D721Med (cell line): ENCODE measurements at regions not wholly inside any gene's neighbourhood (a gene's known extent, or its start where the extent isn't known, plus 50 kb on each side); places are given as distances from the start of the nearest gene placed in this dataset.
"Not testable (repeated sequence)": the region's sequence is repeated elsewhere in the genome, so short reads cannot be mapped to it uniquely, and the experiment has no call there.

ENCODE experiments used
- DNase-seq: peaks from one replicate; pipeline ENCODE4 v3.0.0; 2011; ENCODE audit warnings: low spot score; ENCODE audit not compliant: insufficient read length
- FAIRE-seq: peaks from 2 replicates; lab custom pipeline; 2011; peaks lifted over from hg19 to GRCh38; lab: Jason Lieb, UNC
- TF ChIP-seq, protein P1 (sequence below): IDR thresholded peaks from 2 replicates; pipeline ENCODE4 v1.5.1; 2012; ENCODE audit warnings: mild to moderate bottlenecking, control low read depth; ENCODE audit not compliant: insufficient read depth; ENCODE audit errors: missing control alignments

DNA sequence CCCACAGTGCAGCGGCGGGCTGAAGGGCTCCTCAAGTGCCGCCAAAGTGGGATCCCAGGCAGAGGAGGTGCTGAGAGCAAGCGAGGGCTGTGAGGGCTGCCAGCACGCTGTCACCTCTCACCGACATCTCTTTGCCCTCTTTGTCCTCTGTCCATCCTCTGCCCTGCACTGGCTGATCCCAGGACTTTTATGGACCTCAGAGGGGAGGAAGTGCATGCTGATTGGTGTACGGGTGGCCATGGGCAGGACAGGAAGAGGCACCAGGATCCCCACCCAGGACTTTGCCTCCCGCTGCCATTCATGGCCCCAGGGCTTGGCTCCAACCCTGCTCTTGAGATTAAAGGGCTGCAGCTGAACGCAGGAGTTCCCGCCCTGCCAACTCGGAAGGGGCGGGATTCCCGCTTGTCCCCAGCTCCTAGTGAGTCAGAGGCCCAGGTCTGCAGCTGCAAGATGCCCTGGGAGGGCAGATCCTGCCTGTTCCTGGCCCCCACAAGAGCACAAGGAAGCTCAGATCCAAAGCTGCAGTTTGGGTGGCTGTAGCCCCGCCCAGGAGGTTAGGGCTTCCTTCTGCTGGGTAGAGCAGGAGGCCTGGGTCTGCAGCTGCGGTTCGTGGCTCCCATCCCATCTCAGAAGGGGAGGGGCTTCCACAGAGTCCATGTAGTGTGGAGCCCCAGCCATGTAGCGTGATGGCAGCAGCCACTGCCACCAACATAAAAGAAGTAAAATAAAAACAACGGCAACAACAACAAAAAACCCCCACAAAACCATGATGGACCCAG lies 1716.7 kb downstream of the SLITRK1 start:
- TF ChIP-seq, protein P1, sequence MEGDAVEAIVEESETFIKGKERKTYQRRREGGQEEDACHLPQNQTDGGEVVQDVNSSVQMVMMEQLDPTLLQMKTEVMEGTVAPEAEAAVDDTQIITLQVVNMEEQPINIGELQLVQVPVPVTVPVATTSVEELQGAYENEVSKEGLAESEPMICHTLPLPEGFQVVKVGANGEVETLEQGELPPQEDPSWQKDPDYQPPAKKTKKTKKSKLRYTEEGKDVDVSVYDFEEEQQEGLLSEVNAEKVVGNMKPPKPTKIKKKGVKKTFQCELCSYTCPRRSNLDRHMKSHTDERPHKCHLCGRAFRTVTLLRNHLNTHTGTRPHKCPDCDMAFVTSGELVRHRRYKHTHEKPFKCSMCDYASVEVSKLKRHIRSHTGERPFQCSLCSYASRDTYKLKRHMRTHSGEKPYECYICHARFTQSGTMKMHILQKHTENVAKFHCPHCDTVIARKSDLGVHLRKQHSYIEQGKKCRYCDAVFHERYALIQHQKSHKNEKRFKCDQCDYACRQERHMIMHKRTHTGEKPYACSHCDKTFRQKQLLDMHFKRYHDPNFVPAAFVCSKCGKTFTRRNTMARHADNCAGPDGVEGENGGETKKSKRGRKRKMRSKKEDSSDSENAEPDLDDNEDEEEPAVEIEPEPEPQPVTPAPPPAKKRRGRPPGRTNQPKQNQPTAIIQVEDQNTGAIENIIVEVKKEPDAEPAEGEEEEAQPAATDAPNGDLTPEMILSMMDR: no peak
- no peak for DNase-seq
- FAIRE-seq: no peak

DNA sequence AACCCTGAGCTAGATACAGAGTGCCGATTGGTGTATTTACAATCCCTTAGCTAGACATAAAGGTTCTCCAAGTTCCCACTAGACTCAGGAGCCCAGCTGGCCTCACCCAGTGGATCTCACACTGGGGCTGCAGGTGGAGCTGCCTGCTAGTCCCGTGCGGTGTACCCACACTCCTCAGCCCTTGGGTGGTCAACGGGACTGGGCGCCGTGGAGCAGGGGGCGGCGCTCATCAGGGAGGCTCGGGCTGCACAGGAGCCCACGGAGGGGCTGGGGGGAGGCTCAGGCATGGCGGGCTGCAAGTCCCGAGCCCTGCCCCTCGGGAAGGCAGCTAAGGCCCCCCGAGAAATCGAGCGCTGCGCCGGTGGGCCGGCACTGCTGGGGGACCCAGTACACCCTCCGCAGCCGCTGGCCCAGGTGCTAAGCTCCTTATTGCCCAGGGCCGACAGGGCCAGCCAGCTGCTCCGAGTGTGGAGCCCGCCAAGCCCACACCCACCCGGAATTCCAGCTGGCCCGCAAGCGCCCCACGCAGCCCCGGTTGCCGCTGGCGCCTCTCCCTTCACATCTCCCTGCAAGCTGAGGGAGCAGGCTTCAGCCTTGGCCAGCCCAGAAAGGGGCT lies 1717.4 kb downstream of the SLITRK1 start:
- not testable (repeated sequence) for DNase-seq, FAIRE-seq

DNA sequence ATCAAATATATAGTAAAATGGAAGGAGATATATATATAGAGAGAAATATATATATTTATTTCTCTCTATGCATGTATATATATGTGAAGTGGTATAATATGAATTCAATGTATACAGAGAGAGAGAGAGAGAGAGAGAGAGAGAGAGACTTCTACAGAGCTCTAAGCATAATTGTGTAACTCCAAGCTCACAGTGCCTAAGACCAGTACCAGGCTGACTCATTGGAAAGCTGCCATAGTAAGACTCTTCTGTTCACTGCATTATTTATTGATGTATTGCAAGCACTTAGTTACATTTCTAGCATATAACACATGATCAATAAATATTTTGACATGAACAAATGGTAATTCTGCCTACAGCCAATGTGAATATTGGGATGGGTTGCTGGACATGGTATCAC lies 1734.7 kb downstream of the SLITRK1 start:
- FAIRE-seq (no peak), DNase-seq (no peak)
- TF ChIP-seq, protein P1: no peak

DNA sequence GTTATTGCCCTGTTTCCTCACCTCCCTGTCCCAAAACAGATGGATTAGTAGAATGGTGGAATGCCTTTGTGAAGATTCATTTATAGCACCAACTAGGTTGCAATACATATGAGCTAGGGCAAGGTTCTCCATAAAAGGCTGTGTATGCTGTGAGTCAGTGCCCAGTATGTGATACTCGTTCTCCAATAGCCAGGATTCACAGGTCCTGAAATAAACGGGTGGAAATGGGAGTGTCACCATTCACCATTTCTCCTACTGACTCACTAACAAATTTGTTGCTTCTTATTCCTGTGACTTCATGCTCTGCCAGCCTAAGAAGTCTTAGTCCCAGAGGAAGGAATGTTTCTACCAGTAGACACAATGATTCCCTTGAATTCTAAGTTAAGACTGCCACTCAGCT lies 1745.4 kb downstream of the SLITRK1 start:
- FAIRE-seq (no peak), DNase-seq (no peak)
- TF ChIP-seq, protein P1: no peak

DNA sequence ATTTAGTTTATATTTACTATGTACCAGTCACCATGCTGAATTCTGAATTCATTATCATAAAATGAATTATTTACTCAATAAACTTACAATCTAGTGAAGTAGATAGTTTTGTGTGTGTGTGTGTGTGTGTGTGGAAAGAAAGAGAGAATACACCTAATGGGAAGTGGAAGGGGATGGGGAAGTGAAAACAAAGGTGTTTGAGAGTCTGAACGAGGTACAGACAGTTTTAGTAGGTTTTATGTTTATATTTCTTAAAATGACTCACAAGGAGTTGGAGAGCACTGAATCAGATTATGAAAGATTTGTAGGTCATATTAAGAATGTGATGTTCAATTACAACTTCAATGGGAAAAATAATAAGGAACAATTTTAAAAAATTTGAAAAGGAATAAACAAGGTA lies 1753.0 kb downstream of the SLITRK1 start:
- FAIRE-seq (no peak), DNase-seq (no peak)
- TF ChIP-seq, protein P1: no peak

DNA sequence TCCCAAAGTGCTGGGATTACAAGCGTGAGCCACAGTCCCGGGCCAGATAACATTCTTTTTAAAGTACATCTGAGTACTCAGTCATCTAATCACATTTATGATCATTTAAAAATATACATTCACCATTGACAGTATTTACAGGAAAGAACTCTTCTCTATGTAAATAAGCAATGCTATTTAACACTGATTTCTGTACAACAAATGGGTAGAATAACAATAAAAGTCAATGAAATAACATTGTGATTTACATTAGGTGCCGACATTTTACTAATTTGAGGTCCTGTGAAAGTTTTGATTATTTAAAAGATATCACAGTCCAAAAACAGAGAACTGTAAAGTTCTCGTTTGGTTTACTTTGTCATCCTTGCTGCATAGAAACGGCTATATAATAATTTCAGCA lies 1763.7 kb downstream of the SLITRK1 start:
- TF ChIP-seq, protein P1: no peak
- DNase-seq (no peak), FAIRE-seq (no peak)

DNA sequence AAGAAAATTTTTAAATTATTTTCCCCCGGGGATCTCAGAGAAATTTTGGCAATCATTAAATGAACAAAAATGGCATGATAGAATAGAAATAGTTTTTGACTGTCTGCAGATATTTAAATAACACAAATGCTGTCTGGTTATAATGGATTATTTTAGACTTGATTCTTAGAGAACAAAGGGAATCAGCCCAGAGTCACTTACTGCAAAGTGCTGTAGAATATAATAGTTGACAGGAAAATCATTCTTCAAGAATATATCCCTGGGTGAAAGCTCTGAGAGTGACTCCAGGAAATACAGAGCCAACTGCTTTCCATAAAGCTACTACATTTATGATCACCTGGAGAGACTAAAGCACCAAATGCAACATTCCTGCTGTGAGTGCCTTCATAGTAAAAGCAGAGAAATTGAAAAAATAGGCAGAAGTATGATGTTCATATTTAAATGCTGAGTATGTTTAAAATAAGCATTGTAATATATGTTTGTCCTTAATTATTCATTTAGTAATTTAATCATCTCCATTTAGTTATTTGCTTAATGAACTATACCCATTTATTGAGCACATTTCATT lies 1765.8 kb downstream of the SLITRK1 start:
- no peak for FAIRE-seq
- no peak for DNase-seq
- TF ChIP-seq, protein P1: no peak
